ENCODE measurements at regions not wholly inside any gene's neighbourhood (a gene's known extent, or its start where the extent isn't known, plus 50 kb on each side); places are given as distances from the start of the nearest gene placed in this dataset.

GRCh38 chr6:20318851-20319387 is 82.8 kb upstream of the E2F3 start:
- TF ChIP-seq CTCF (conservative IDR thresholded peaks at IDR 0.05) (no peak), ZFX (IDR thresholded peaks at IDR 0.05) (no peak)

Data from C4-2B (cell line).